HepG2 (cell line): ENCODE measurements at regions not wholly inside any gene's neighbourhood (a gene's known extent, or its start where the extent isn't known, plus 50 kb on each side); places are given as distances from the start of the nearest gene placed in this dataset.

Experiments
- ATAC-seq: fragments of 200-7000 bp; cut with Tn5 transposase; 3 replicates; pipeline ENCODE4 v1.9.1; 2020; ENCODE audit warnings: mild to moderate bottlenecking, moderate library complexity
- BruUV-seq: library from RNA; stranded (reverse); fragments of 400-500 nt; replicated peaks from 2 replicates; lab custom pipeline; 2021; lab: Mats Ljungman, UMichigan
- CTCF ChIA-PET: fragments of 300-600 bp; formaldehyde crosslinking; extraction: SDS; loops from one replicate; lab custom pipeline; 2021; ENCODE audit warnings: low total read pairs, inconsistent platforms, low intra/inter-chr PET ratio; lab: Yijun Ruan, JAX
- POLR2A ChIA-PET: fragments of 350-600 bp; sonication (Branson Sonifier 250); formaldehyde crosslinking; loops from one replicate; lab custom pipeline; 2020; ENCODE audit warnings: antibody characterized with exemption, inconsistent platforms; lab: Yijun Ruan, JAX
- DNase-seq: peaks from one replicate; pipeline ENCODE4 v3.0.0-alpha.2; 2015; ENCODE audit warnings: low spot score
- FAIRE-seq: peaks from 3 replicates; lab custom pipeline; 2011; peaks lifted over from hg19 to GRCh38; lab: Jason Lieb, UNC
- H2AFZ ChIP-seq: one replicate; pipeline ENCODE4 v1.6.1; 2011; ENCODE audit warnings: low read length, inconsistent platforms
- H3K27ac ChIP-seq: fragments of 300-600 bp; 3 replicates; pipeline ENCODE4 v1.8.0; 2011; ENCODE audit warnings: mixed run types, mild to moderate bottlenecking, mixed read lengths, low read length, inconsistent platforms; ENCODE audit not compliant: insufficient read depth; ENCODE audit errors: extremely low read length
- H3K27me3 ChIP-seq, 2 experiments: fragments of 200-600 bp in 1 of 2; 2 replicates in 1 of 2; 3 replicates in 1 of 2; pipeline versions ENCODE4 v1.6.0 to v1.8.0; 2011; ENCODE audit warnings: low read length in 2 of 2, mild to moderate bottlenecking in 2 of 2, moderate library complexity in 2 of 2, inconsistent platforms in 1 of 2; ENCODE audit not compliant: insufficient read depth in 2 of 2, control insufficient read depth in 1 of 2
- H3K36me3 ChIP-seq, 2 experiments: fragments of 200-600 bp in 1 of 2; replicated peaks in 1 of 2; 2 replicates in 1 of 2; 3 replicates in 1 of 2; pipeline versions ENCODE4 v1.5.1 to v1.8.0; 2011; ENCODE audit warnings: low read length in 2 of 2, inconsistent platforms in 1 of 2; ENCODE audit not compliant: insufficient read depth in 2 of 2, control insufficient read depth in 1 of 2
- H3K4me1 ChIP-seq: 2 replicates; pipeline ENCODE4 v1.5.1; 2012; ENCODE audit warnings: low read length, inconsistent platforms; ENCODE audit not compliant: insufficient read depth
- H3K4me2 ChIP-seq: 2 replicates; pipeline ENCODE4 v1.6.0; 2011; ENCODE audit warnings: low read depth, low read length, inconsistent platforms
- H3K4me3 ChIP-seq, 3 experiments: fragments of 200-600 bp in 1 of 3; sonication (generic), shearing (Covaris generic) in 1 of 3; replicated peaks in 1 of 3; 2 replicates each; pipeline ENCODE4 v1.5.1; 2011 to 2016; ENCODE audit warnings: low read length in 3 of 3, inconsistent platforms in 2 of 3, low read depth in 2 of 3, mild to moderate bottlenecking in 2 of 3, control low read depth in 1 of 3, mixed read lengths in 1 of 3; ENCODE audit not compliant: insufficient read depth in 1 of 3
- H3K79me2 ChIP-seq: one replicate; pipeline ENCODE4 v1.6.1; 2011; ENCODE audit warnings: low read length, inconsistent platforms; ENCODE audit not compliant: insufficient read depth
- H3K9ac ChIP-seq: 2 replicates; pipeline ENCODE4 v1.6.0; 2011; ENCODE audit warnings: mild to moderate bottlenecking, low read depth, low read length, inconsistent platforms; ENCODE audit not compliant: insufficient read depth
- H3K9me3 ChIP-seq: 2 replicates; pipeline ENCODE4 v1.5.1; 2012; ENCODE audit warnings: mild to moderate bottlenecking, low read length
- H4K20me1 ChIP-seq: 2 replicates; pipeline ENCODE4 v1.6.0; 2011; ENCODE audit warnings: inconsistent platforms, mild to moderate bottlenecking, low read length, moderate library complexity; ENCODE audit not compliant: insufficient read depth
- KLF11 ChIP-seq: IDR thresholded peaks from 2 replicates; pipeline ENCODE4 v1.6.1; 2016; ENCODE audit warnings: missing compliant biosample characterization
- PLRG1 ChIP-seq: fragments of 450-650 bp; conservative IDR thresholded peaks from 2 replicates; pipeline ENCODE4 v1.6.1; 2016
- RCOR2 ChIP-seq: IDR thresholded peaks from 2 replicates; pipeline ENCODE4 v1.6.1; 2016; ENCODE audit warnings: missing biosample characterization, missing genetic modification reagents
- RFXAP ChIP-seq: sonication (generic); formaldehyde crosslinking; IDR thresholded peaks from 2 replicates; pipeline ENCODE4 v1.4.0; 2020; ENCODE audit warnings: missing genetic modification reagents, borderline replicate concordance
- TBL1XR1 ChIP-seq: fragments of 150-350 bp; IDR thresholded peaks from 2 replicates; pipeline ENCODE4 v1.6.1; 2014; ENCODE audit warnings: borderline replicate concordance, low read length; ENCODE audit not compliant: partially characterized antibody
- TERF1 ChIP-seq: sonication (generic); formaldehyde crosslinking; IDR thresholded peaks from 2 replicates; pipeline ENCODE4 v1.8.0; 2022; ENCODE audit warnings: mild to moderate bottlenecking, missing genetic modification reagents, moderate library complexity
- ZNF781 ChIP-seq: sonication (generic); formaldehyde crosslinking; IDR thresholded peaks from 2 replicates; pipeline ENCODE4 v1.5.1; 2020; ENCODE audit warnings: borderline replicate concordance, mild to moderate bottlenecking, missing genetic modification reagents; ENCODE audit errors: not compliant biosample characterization
- WGBS: methylation state at CpG from one replicate; pipeline ENCODE4 v1.1.6; 2017; ENCODE audit warnings: low lambda C conversion rate; 5-methylcytosine and 5-hydroxymethylcytosine counted together
- in situ Hi-C: cut with HindIII; loops from 2 replicates; pipeline ENCODE4 v1.10.0; 2017; ENCODE audit warnings: low pct_unique_long_range_greater_than_20kb; ENCODE audit not compliant: extremely low pct_ligation_motif_present
- intact Hi-C: fragments of 100-400 bp; cut with micrococcal nuclease; formaldehyde crosslinking; loops from one replicate; pipeline ENCODE4 v1.10.0; 2022; ENCODE audit not compliant: unreplicated experiment

GRCh38 chr13:40186626-40187323 is 479.7 kb downstream of the FOXO1 start:
- H3K4me2 ChIP-seq, result no peak overlapping the region
- no peaks in the 10 kb centered on the region for H3K36me3 ChIP-seq
- no peak for FAIRE-seq
- ChIA-PET POLR2A (no interaction called here), CTCF (no interaction called here)
- in situ Hi-C loops, result no loop called here
- H3K9me3 ChIP-seq, result no peaks in the 10 kb centered on the region
- H2AFZ ChIP-seq, result no peak overlapping the region
- no TSS peak for BruUV-seq
- intact Hi-C loops, result no loop called here
- H3K79me2 ChIP-seq, result no peaks in the 10 kb centered on the region
- H3K27ac ChIP-seq, result no peak overlapping the region
- no peak for DNase-seq
- no peak for ATAC-seq
- peaks cover 0 to 15% of the 10 kb centered on the region in 2 experiments; a peak in 3 of 5 replicates for H3K27me3 ChIP-seq
- no peak for TF ChIP-seq TBL1XR1
- H4K20me1 ChIP-seq, result no peaks in the 10 kb centered on the region
- 31% methylated on average over 7 of the region's 9 CpGs for WGBS
- H3K9ac ChIP-seq, result no peak overlapping the region
- peaks cover 15% of the 10 kb centered on the region for H3K4me1 ChIP-seq
- H3K4me3 ChIP-seq, result no peak overlapping the region

DNA sequence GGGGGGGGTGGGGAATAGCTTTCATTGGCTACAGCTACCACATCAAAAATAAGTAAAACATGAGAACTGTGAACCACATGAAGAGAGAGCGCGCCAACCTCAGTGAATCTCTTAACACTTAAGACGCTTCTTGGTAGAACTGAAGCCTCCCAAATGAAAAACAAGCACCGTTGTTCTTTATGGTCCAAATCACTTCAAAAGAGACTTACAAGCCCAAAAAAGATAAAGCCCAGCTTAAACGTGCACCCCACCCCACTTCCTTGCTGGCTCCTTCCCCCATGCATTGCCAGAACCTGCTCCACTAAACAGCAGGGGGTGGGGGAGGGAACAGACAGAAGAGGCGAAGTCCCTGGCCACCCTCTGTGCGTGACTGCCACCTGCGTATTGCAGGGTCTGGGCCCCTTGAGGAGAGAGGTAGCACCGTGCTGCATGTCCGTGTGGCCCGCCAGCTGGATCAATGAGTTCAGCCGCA is 479.1 kb downstream of the FOXO1 start:
- Histone ChIP-seq H2AFZ (no peak overlapping the region), H3K27me3 (peaks cover 0 to 18% of the 10 kb centered on the region in 2 experiments; a peak in 3 of 5 replicates), H3K36me3 (no peaks in the 10 kb centered on the region), H3K79me2 (no peaks in the 10 kb centered on the region), H3K9ac (no peak overlapping the region), H3K27ac (no peak overlapping the region), H3K9me3 (no peaks in the 10 kb centered on the region), H4K20me1 (no peaks in the 10 kb centered on the region), H3K4me3 (no peak overlapping the region), H3K4me1 (peaks cover 14% of the 10 kb centered on the region), H3K4me2 (no peak overlapping the region)
- POLR2A ChIA-PET, result no interaction called here
- FAIRE-seq (no peak), DNase-seq (no peak), ATAC-seq (no peak)
- intact Hi-C loops, result no loop called here
- in situ Hi-C loops, result no loop called here
- TF ChIP-seq TERF1 (CRISPR knock-in tag) (no peak), RCOR2 (no peak), KLF11 (CRISPR knock-in tag) (no peak), PLRG1 (no peak), RFXAP (CRISPR knock-in tag) (no peak), ZNF781 (no peak)
- no TSS peak for BruUV-seq
- WGBS, result 73% methylated on average over 7 of the region's 12 CpGs
- CTCF ChIA-PET, result no interaction called here
